ENCODE measurements at regions not wholly inside any gene's neighbourhood (a gene's known extent, or its start where the extent isn't known, plus 50 kb on each side); places are given as distances from the start of the nearest gene placed in this dataset.

DNA sequence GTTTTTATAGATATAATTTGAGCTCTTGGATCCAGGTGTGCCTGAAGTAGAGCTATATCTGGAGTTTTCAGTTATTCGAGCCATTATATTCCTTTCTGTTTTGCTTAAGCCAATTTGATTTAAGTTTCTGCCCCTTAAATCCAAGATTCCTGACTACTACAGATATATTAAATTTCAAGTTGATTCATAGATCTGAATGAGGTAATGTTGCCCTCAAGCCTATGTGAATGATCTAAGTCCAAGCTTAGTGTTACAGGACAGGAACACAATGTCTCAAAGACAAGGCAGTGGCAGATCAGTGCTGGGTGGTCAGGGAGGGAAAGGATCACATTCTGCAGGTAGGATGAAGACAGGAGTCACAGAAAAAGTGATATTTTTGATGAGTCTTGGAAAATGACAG lies 75.7 kb upstream of the CTBP2 start:
- H4K20me1 ChIP-seq (replicated peaks; ENCODE audit: control insufficient read depth, extremely low read depth, insufficient read depth, low read length) = no peaks in the 10 kb centered on the region
- H2AFZ ChIP-seq (ENCODE audit: low read depth, low read length) = no peak overlapping the region
- BruUV-seq (replicated peaks) = no TSS peak
- H3K4me2 ChIP-seq (ENCODE audit: insufficient read depth, low read length) = no peak overlapping the region
- H3K36me3 ChIP-seq (ENCODE audit: control insufficient read depth in 2 of 2, extremely low read depth in 1 of 2, insufficient read depth in 2 of 2, low read length in 2 of 2) = no peaks in the 10 kb centered on the region
- H3K79me2 ChIP-seq (ENCODE audit: control insufficient read depth, insufficient read depth, low read length) = no peaks in the 10 kb centered on the region
- TF ChIP-seq, protein P1, sequence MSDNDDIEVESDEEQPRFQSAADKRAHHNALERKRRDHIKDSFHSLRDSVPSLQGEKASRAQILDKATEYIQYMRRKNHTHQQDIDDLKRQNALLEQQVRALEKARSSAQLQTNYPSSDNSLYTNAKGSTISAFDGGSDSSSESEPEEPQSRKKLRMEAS (IDR thresholded peaks at IDR 0.05; ENCODE audit: insufficient read depth, insufficient read length) = no peak
- no peak for TF ChIP-seq POLR2AphosphoS5 (IDR thresholded peaks at IDR 0.05; ENCODE audit: insufficient read depth, low read depth, low read length)
- TF ChIP-seq EZH2 (IDR thresholded peaks at IDR 0.05; ENCODE audit: borderline replicate concordance, low read depth, low read length, severe bottlenecking) = no peak
- no peak for TF ChIP-seq GATA2 (IDR thresholded peaks at IDR 0.05; ENCODE audit: insufficient read depth, insufficient read length, low read depth, low read length)
- no peak for TF ChIP-seq FOS (IDR thresholded peaks at IDR 0.05; ENCODE audit: borderline replicate concordance, insufficient read depth, low read length)
- TF ChIP-seq, protein P2, sequence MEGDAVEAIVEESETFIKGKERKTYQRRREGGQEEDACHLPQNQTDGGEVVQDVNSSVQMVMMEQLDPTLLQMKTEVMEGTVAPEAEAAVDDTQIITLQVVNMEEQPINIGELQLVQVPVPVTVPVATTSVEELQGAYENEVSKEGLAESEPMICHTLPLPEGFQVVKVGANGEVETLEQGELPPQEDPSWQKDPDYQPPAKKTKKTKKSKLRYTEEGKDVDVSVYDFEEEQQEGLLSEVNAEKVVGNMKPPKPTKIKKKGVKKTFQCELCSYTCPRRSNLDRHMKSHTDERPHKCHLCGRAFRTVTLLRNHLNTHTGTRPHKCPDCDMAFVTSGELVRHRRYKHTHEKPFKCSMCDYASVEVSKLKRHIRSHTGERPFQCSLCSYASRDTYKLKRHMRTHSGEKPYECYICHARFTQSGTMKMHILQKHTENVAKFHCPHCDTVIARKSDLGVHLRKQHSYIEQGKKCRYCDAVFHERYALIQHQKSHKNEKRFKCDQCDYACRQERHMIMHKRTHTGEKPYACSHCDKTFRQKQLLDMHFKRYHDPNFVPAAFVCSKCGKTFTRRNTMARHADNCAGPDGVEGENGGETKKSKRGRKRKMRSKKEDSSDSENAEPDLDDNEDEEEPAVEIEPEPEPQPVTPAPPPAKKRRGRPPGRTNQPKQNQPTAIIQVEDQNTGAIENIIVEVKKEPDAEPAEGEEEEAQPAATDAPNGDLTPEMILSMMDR (IDR thresholded peaks at IDR 0.05; ENCODE audit: extremely low read depth in 1 of 2, insufficient read depth in 1 of 2, low read depth in 1 of 2, low read length in 2 of 2) = no peak
- TF ChIP-seq POLR2A (IDR thresholded peaks at IDR 0.05; ENCODE audit: low read depth, low read length) = no peak
- no peak for TF ChIP-seq MYC (IDR thresholded peaks at IDR 0.05; ENCODE audit: low read depth, low read length)
- TF ChIP-seq JUN (IDR thresholded peaks at IDR 0.05; ENCODE audit: borderline replicate concordance, insufficient read depth, insufficient read length, low read depth) = no peak
- H3K27ac ChIP-seq (ENCODE audit: insufficient read depth, low read depth, low read length) = no peak overlapping the region
- ChIA-PET POLR2A (no interaction called here), CTCF (interaction anchor here (0.6 to 0.8 kb wide), 2 partner anchors 13 to 188 kb away, joined by 3 read pairs; no protein-coding TSS in a partner anchor)
- FAIRE-seq (no peak), DNase-seq (ENCODE audit: low read depth, low spot score) (no peak)
- no peak overlapping the region for H3K4me3 ChIP-seq (replicated peaks in 1 of 3; ENCODE audit: insufficient read depth in 1 of 3, low read depth in 1 of 3, low read length in 3 of 3)
- H3K9ac ChIP-seq (replicated peaks; ENCODE audit: extremely low read depth, insufficient read depth, low read length) = no peak overlapping the region
- dilution Hi-C loops (cut with MboI; ENCODE audit: extremely low pct_ligation_motif_present, low sequenced_read_pairs) = no loop called here
- H3K9me1 ChIP-seq (replicated peaks; ENCODE audit: control insufficient read depth, extremely low read depth, insufficient read depth, low read length) = no peaks in the 10 kb centered on the region
- no peaks in the 10 kb centered on the region for H3K9me3 ChIP-seq (replicated peaks; ENCODE audit: control insufficient read depth, insufficient read depth, low read length)
- no peaks in the 10 kb centered on the region for H3K4me1 ChIP-seq (ENCODE audit: control insufficient read depth, extremely low read depth, insufficient read depth, low read length)
- intact Hi-C loops (cut with micrococcal nuclease) = no loop called here
- H3K27me3 ChIP-seq (ENCODE audit: control insufficient read depth in 2 of 2, insufficient read depth in 2 of 2, low read length in 2 of 2) = no peaks in the 10 kb centered on the region
